Forelimb muscle (tissue), 1 donor: ENCODE measurements at regions not wholly inside any gene's neighbourhood (a gene's known extent, or its start where the extent isn't known, plus 50 kb on each side); places are given as distances from the start of the nearest gene placed in this dataset.
"Not testable (repeated sequence)": the region's sequence is repeated elsewhere in the genome, so short reads cannot be mapped to it uniquely, and the experiment has no call there.

Source experiments
- DNase-seq: peaks from one replicate; pipeline ENCODE4 v3.0.0-alpha.2; 2013; ENCODE audit warnings: low read depth

GRCh38 chr6:51472745-51473487 lies 614.5 kb downstream of the PKHD1 start:
- DNase-seq: no peak

GRCh38 chr6:51474022-51474975 lies 613.1 kb downstream of the PKHD1 start:
- DNase-seq: no peak

- DNase-seq: no peak
Measured at GRCh38 chr6:51477711-51478311, 609.6 kb downstream of the PKHD1 start.

GRCh38 chr6:51479296-51479695 lies 608.1 kb downstream of the PKHD1 start:
- DNase-seq: no peak

- DNase-seq: no peak
Measured at GRCh38 chr6:51480040-51480439, 607.4 kb downstream of the PKHD1 start.

- not testable (repeated sequence) for DNase-seq
Measured at GRCh38 chr6:51485869-51486268, 601.5 kb downstream of the PKHD1 start.

GRCh38 chr6:51487937-51488336 lies 599.5 kb downstream of the PKHD1 start:
- no peak for DNase-seq

GRCh38 chr6:51489133-51489532 lies 598.3 kb downstream of the PKHD1 start:
- DNase-seq: no peak

GRCh38 chr6:51490101-51490500 lies 597.3 kb downstream of the PKHD1 start:
- no peak for DNase-seq

- DNase-seq: no peak
Measured at GRCh38 chr6:51494342-51494741, 593.1 kb downstream of the PKHD1 start.

- no peak for DNase-seq
Measured at GRCh38 chr6:51495096-51495495, 592.3 kb downstream of the PKHD1 start.

- no peak for DNase-seq
Measured at GRCh38 chr6:51495610-51496396, 591.6 kb downstream of the PKHD1 start.

GRCh38 chr6:51502996-51503395 lies 584.4 kb downstream of the PKHD1 start:
- DNase-seq: no peak

- DNase-seq: no peak
Measured at GRCh38 chr6:51505434-51505833, 582.0 kb downstream of the PKHD1 start.

GRCh38 chr6:51509597-51509996 lies 577.8 kb downstream of the PKHD1 start:
- DNase-seq: no peak

GRCh38 chr6:51511081-51511480 lies 576.3 kb downstream of the PKHD1 start:
- no peak for DNase-seq

- DNase-seq: no peak
Measured at GRCh38 chr6:51513891-51514747, 573.3 kb downstream of the PKHD1 start.

GRCh38 chr6:51514748-51515402 lies 572.5 kb downstream of the PKHD1 start:
- no peak for DNase-seq

GRCh38 chr6:51526049-51526448 lies 561.4 kb downstream of the PKHD1 start:
- DNase-seq: no peak

GRCh38 chr6:51526922-51527321 lies 560.5 kb downstream of the PKHD1 start:
- no peak for DNase-seq
